ENCODE measurements at regions not wholly inside any gene's neighbourhood (a gene's known extent, or its start where the extent isn't known, plus 50 kb on each side); places are given as distances from the start of the nearest gene placed in this dataset.

- DNase-seq (ENCODE audit: low read depth), result no peak
Measured at GRCh38 chr12:67797185-67797741, 148.7 kb downstream of the DYRK2 start.

- no peak for DNase-seq (ENCODE audit: low read depth)
Measured at GRCh38 chr12:67797753-67798152, 149.2 kb downstream of the DYRK2 start.

DNA sequence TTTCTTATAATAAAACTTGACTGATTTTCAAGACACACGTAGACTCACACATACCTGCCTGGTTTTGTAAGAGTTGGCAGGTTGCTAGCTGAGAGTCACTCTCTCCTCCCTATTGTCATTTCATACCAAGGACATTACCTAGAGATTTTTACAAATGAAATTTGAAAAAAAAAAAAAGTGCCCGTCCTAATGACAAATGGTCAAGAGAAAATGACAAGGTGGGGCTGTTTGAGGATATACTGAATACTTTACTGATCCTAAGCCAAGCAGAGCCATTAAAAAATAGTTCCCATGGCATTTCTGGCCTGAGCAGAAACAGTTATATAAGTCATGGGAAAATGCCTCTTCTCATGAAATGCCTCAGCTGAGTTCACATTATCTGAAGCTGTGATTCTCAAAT is 150.2 kb downstream of the DYRK2 start:
- DNase-seq (ENCODE audit: low read depth), result no peak

- no peak for DNase-seq (ENCODE audit: low read depth)
Measured at GRCh38 chr12:67802731-67803130, 154.2 kb downstream of the DYRK2 start.

- no peak for DNase-seq (ENCODE audit: low read depth)
Measured at GRCh38 chr12:67803278-67803993, 154.9 kb downstream of the DYRK2 start.

- DNase-seq (ENCODE audit: low read depth), result peak; percentile 32
Measured at GRCh38 chr12:67804168-67804567, 155.6 kb downstream of the DYRK2 start.

DNA sequence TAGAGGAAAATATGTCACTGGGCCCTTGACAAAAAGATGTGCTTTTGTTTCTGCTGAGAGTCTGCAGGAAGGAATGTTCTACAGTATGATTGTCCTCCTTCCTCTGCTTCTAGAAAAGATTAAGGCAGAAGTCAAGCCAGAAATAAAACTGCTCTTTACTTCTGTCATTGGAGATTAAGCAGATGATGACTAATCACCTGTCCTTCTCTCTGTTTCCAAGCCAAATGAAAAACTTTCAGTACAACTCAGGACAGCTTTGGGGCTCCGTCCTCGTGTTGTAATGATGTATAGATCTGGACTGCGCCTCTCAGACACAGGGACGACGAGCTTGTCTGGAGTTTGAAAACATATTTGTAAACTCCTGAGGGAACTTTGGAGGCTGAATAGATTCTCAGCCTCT is 159.3 kb downstream of the DYRK2 start:
- DNase-seq (ENCODE audit: low read depth), result no peak

- no peak for DNase-seq (ENCODE audit: low read depth)
Measured at GRCh38 chr12:67810166-67810565, 161.6 kb downstream of the DYRK2 start.

GRCh38 chr12:67811437-67812361 is 163.2 kb downstream of the DYRK2 start:
- DNase-seq (ENCODE audit: low read depth), result no peak

- no peak for DNase-seq (ENCODE audit: low read depth)
Measured at GRCh38 chr12:67813456-67813904, 164.9 kb downstream of the DYRK2 start.

DNA sequence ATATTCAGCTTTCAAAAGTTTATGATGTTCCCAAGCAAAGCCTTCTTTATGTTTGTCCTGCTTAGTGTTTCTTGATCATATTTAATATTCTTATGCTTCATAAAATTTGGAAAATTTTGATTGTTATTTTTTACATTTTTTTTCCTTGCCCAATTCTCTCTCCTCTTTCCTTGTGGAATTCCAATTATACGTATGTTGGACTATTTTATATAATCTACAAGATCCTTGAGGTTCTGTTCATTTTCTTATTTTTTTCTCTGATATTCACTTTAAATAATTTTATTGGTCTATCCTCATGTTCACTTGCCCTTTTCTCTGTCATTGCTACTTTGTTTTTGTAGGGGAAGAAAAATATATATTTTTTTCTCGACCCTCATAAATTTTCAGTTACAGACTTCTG is 167.7 kb downstream of the DYRK2 start:
- no peak for DNase-seq (ENCODE audit: low read depth)

GRCh38 chr12:67818459-67818903 is 169.9 kb downstream of the DYRK2 start:
- DNase-seq (ENCODE audit: low read depth), result no peak

DNA sequence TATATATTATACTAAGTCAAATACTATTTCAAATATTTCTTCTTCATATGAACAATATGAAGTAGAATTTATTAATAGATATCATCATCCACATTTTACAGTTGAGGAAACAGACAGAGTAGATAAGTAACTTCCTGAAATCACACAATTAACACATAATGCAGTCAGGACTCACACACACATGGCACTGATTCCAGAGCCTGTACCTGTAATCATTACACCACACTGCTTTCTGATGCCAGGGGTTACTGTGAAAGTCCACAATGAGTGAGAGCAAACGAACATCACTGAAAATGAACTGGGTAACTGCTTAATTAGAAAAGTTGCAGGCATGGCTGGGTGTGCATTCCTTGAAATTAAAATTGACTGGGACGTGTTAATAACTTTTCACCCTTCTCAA is 169.3 kb upstream of the IFNG-AS1 start:
- no peak for DNase-seq (ENCODE audit: low read depth)

GRCh38 chr12:67820694-67821093 is 168.6 kb upstream of the IFNG-AS1 start:
- no peak for DNase-seq (ENCODE audit: low read depth)

GRCh38 chr12:67822826-67823225 is 166.4 kb upstream of the IFNG-AS1 start:
- DNase-seq (ENCODE audit: low read depth), result no peak

DNA sequence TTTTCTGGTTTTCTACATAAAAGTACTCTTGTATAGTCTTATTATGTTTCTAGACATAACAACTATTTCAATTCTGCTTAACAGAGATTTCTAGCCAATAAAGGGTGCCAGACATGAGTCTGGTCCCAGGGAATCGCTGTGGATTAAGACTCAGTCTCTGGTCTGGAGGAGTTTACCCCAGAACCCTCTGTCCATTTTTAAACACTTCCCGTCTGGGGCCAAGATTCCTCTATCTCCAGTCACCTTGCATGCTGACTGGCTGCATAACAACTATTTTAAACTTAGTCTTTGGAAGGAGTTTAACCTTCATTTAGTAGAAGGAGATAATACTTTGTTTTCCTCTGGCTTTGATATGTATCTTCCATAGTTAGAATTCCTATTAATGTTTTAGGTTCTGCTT is 163.1 kb upstream of the IFNG-AS1 start:
- no peak for DNase-seq (ENCODE audit: low read depth)

- no peak for DNase-seq (ENCODE audit: low read depth)
Measured at GRCh38 chr12:67826946-67827720, 162.1 kb upstream of the IFNG-AS1 start.

- peak; percentile 42 for DNase-seq (ENCODE audit: low read depth)
Measured at GRCh38 chr12:67827820-67828383, 161.3 kb upstream of the IFNG-AS1 start.

GRCh38 chr12:67829896-67830295 is 159.4 kb upstream of the IFNG-AS1 start:
- DNase-seq (ENCODE audit: low read depth), result no peak

- no peak for DNase-seq (ENCODE audit: low read depth)
Measured at GRCh38 chr12:67832155-67832554, 157.1 kb upstream of the IFNG-AS1 start.

DNA sequence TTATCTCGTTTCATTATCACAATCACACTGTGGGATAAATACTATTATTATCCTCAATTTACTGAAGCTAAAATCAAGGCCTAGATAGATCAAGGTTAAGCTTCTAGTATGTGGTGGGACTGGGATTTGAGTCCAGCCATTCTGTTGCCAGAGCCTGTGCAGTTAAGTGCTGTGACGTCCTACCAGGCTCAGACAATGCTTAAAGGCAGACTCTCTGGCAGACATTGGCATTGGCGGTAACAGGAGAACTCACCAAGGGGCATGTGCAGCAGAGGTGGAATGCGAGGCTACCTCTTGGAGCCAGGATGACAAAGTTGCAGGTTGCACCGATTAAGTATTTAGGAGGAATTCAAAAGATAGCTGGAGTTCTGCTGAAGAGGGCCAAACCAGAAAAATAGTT is 155.6 kb upstream of the IFNG-AS1 start:
- no peak for DNase-seq (ENCODE audit: low read depth)

- DNase-seq (ENCODE audit: low read depth), result no peak
Measured at GRCh38 chr12:67837876-67838275, 151.4 kb upstream of the IFNG-AS1 start.

Data from activated T-cell treated with anti-CD3 and anti-CD28 coated beads for 48 hours (primary cell).